AG04449 (cell line): ENCODE measurements at regions not wholly inside any gene's neighbourhood (a gene's known extent, or its start where the extent isn't known, plus 50 kb on each side); places are given as distances from the start of the nearest gene placed in this dataset.

Experiments
- CTCF ChIA-PET: fragments of 350-600 bp; formaldehyde crosslinking; extraction: SDS; loops from one replicate; lab custom pipeline; 2021; ENCODE audit warnings: antibody characterized with exemption; lab: Yijun Ruan, JAX
- POLR2A ChIA-PET: fragments of 400-600, 350-600 bp; formaldehyde crosslinking; extraction: SDS; loops from one replicate; lab custom pipeline; 2020; ENCODE audit warnings: antibody characterized with exemption, inconsistent platforms; lab: Yijun Ruan, JAX
- DNase-seq: peaks from one replicate; pipeline ENCODE4 v3.0.0-alpha.2; 2010; ENCODE audit warnings: low read depth, low spot score
- H3K4me3 ChIP-seq: 2 replicates; pipeline ENCODE4 v1.5.1; 2011; ENCODE audit warnings: low read depth, mild to moderate bottlenecking, control low read depth, low read length
- TF ChIP-seq, protein P1 (sequence below): IDR thresholded peaks from one replicate; pipeline ENCODE4 v1.5.1; 2011; ENCODE audit warnings: mild to moderate bottlenecking, moderate library complexity, low read length, control low read depth, inconsistent platforms; ENCODE audit not compliant: insufficient read depth; ENCODE audit errors: missing control alignments

- CTCF ChIA-PET, result no interaction called here
- POLR2A ChIA-PET, result no interaction called here
- TF ChIP-seq, protein P1, sequence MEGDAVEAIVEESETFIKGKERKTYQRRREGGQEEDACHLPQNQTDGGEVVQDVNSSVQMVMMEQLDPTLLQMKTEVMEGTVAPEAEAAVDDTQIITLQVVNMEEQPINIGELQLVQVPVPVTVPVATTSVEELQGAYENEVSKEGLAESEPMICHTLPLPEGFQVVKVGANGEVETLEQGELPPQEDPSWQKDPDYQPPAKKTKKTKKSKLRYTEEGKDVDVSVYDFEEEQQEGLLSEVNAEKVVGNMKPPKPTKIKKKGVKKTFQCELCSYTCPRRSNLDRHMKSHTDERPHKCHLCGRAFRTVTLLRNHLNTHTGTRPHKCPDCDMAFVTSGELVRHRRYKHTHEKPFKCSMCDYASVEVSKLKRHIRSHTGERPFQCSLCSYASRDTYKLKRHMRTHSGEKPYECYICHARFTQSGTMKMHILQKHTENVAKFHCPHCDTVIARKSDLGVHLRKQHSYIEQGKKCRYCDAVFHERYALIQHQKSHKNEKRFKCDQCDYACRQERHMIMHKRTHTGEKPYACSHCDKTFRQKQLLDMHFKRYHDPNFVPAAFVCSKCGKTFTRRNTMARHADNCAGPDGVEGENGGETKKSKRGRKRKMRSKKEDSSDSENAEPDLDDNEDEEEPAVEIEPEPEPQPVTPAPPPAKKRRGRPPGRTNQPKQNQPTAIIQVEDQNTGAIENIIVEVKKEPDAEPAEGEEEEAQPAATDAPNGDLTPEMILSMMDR, result no peak
- H3K4me3 ChIP-seq, result no peak overlapping the region
- DNase-seq, result no peak
Measured at GRCh38 chr14:89588840-89589296, 171.8 kb upstream of the FOXN3 start.

DNA sequence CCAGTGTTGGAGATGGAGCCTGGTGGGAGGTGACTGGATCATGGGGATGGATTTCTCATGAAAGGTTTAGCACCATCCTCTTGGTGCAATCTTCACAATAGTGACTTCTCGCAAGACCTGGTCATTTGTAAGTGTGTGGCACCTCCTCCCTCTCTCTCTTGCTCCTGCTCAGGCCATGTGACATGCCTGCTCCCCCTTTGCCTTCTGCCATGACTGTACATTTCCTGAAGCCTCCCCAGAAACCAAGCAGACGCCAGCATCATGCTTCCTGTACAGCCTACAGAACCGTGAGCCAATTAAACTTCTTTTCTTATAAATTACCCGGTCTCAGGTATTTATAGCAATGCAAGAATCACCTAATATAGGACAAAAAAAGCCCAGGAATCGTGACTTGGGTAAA lies 171.0 kb upstream of the FOXN3 start:
- no peak overlapping the region for H3K4me3 ChIP-seq
- ChIA-PET POLR2A (no interaction called here), CTCF (no interaction called here)
- DNase-seq, result no peak
- TF ChIP-seq, protein P1, result no peak

DNA sequence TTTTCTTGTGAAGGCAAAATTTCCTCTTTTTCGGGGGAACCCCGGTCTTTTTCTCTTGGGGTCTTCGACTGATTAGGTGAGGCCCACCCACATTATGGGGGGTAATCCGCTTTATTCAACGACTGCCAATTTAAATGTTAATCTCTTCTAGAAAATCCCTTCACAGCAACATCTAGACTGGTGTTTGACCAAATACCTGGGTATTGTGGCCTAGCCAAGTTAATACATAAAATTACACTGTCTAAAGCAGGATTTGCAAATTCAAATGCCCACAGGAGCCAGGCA lies 170.0 kb upstream of the FOXN3 start:
- POLR2A ChIA-PET, result no interaction called here
- TF ChIP-seq, protein P1, result no peak
- H3K4me3 ChIP-seq, result no peak overlapping the region
- DNase-seq, result no peak
- CTCF ChIA-PET, result no interaction called here

DNA sequence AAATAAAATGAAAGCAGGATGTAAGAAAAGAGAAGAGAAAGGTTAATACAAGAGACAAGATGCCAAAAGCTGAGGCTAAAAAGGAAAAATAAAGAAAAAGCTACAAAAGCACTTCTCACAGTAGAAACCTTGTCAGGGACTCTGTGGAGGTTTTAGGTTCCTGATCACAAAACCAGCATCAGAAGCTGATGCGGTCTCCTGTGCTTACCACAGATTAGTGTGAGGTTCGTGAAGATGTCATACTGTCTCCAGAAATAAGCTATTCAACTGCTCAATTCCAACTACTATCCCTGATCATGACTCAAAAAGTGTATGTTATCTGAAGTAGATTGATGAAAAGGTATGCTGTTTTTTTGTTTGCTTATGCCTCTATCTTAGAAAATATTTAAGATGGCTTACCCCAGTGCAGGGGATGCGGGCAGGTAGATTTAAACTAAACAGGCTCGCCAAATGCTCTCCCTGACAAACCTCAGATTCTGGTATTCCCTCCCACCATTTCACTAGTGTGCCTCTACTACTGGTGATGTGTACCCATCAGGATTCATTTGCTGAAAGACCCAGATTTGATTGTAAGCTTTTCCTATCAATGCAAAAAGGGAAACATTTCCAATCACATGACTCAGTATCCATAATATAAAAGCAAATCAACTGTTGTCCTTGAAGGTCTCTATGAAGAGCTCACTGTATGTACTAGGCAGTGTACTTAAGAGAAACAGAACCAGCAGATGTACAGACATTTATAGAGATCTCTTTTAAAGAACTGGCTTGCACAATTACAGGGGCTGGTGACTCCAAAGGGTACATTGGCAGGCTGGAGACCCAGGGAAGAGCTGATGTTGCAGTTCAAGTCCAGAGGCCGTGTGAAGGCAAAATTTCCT lies 169.5 kb upstream of the FOXN3 start:
- TF ChIP-seq, protein P1, result no peak
- H3K4me3 ChIP-seq, result no peak overlapping the region
- DNase-seq, result no peak
- ChIA-PET POLR2A (no interaction called here), CTCF (no interaction called here)

- no peak overlapping the region for H3K4me3 ChIP-seq
- DNase-seq, result no peak
- TF ChIP-seq, protein P1, result no peak
- ChIA-PET POLR2A (no interaction called here), CTCF (interaction anchor here (1.0 kb wide), 1 partner anchor 14 kb away, joined by 3 read pairs; no protein-coding TSS in a partner anchor)
Measured at GRCh38 chr14:89578156-89578555, 161.1 kb upstream of the FOXN3 start.

GRCh38 chr14:89576960-89577359 lies 159.9 kb upstream of the FOXN3 start:
- ChIA-PET POLR2A (no interaction called here), CTCF (no interaction called here)
- DNase-seq, result no peak
- TF ChIP-seq, protein P1, result no peak
- no peak overlapping the region for H3K4me3 ChIP-seq
